H9 (cell line): ENCODE measurements at regions not wholly inside any gene's neighbourhood (a gene's known extent, or its start where the extent isn't known, plus 50 kb on each side); places are given as distances from the start of the nearest gene placed in this dataset.

Source experiments
- DNase-seq: peaks from one replicate; pipeline ENCODE4 v3.0.0-alpha.2; 2017
- H2AFZ ChIP-seq: one replicate; pipeline ENCODE4 v1.6.1; 2013; ENCODE audit warnings: mild to moderate bottlenecking, low read length, control low read depth, moderate library complexity
- H2AK5ac ChIP-seq: 2 replicates; pipeline ENCODE4 v1.6.1; 2013; ENCODE audit warnings: low read length, control low read depth, mixed read lengths; ENCODE audit not compliant: insufficient read length
- H2BK120ac ChIP-seq: one replicate; pipeline ENCODE4 v1.6.1; 2013; ENCODE audit warnings: low read depth, mild to moderate bottlenecking, low read length, control low read depth, inconsistent platforms; ENCODE audit not compliant: poor library complexity, severe bottlenecking
- H2BK12ac ChIP-seq: 2 replicates; pipeline ENCODE4 v1.6.1; 2013; ENCODE audit warnings: low read length, control low read depth, mixed read lengths, low read depth; ENCODE audit not compliant: insufficient read length
- H2BK15ac ChIP-seq: 2 replicates; pipeline ENCODE4 v1.6.1; 2013; ENCODE audit warnings: low read depth, low read length, control low read depth
- H2BK20ac ChIP-seq: one replicate; pipeline ENCODE4 v1.6.1; 2013; ENCODE audit warnings: low read depth, mild to moderate bottlenecking, low read length, control low read depth, inconsistent platforms; ENCODE audit not compliant: poor library complexity, severe bottlenecking
- H2BK5ac ChIP-seq: 2 replicates; pipeline ENCODE4 v1.6.1; 2013; ENCODE audit warnings: low read length, control low read depth, mixed read lengths; ENCODE audit not compliant: insufficient read length
- H3K14ac ChIP-seq: 2 replicates; pipeline ENCODE4 v1.6.1; 2013; ENCODE audit warnings: low read length, control low read depth; ENCODE audit not compliant: insufficient read depth
- H3K18ac ChIP-seq: 2 replicates; pipeline ENCODE4 v1.6.1; 2013; ENCODE audit warnings: low read depth, mild to moderate bottlenecking, mixed read lengths, low read length, control low read depth; ENCODE audit not compliant: insufficient read length
- H3K23ac ChIP-seq: 2 replicates; pipeline ENCODE4 v1.6.1; 2013; ENCODE audit warnings: low read length, control low read depth, mixed read lengths, low read depth; ENCODE audit not compliant: insufficient read length
- H3K23me2 ChIP-seq: 2 replicates; pipeline ENCODE4 v1.6.1; 2013; ENCODE audit warnings: low read depth, mild to moderate bottlenecking, mixed read lengths, low read length, control low read depth; ENCODE audit not compliant: insufficient read length, poor library complexity, severe bottlenecking
- H3K27ac ChIP-seq: 2 replicates; pipeline ENCODE4 v1.5.1; 2013; ENCODE audit warnings: low read length, control low read depth, mixed read lengths, low read depth; ENCODE audit not compliant: insufficient read length
- H3K27me3 ChIP-seq: 2 replicates; pipeline ENCODE4 v1.6.1; 2013; ENCODE audit warnings: low read length, control low read depth, inconsistent platforms; ENCODE audit not compliant: insufficient read depth
- H3K4ac ChIP-seq: 2 replicates; pipeline ENCODE4 v1.6.1; 2013; ENCODE audit warnings: low read depth, mild to moderate bottlenecking, control low read depth, inconsistent platforms, low read length, moderate library complexity
- H3K4me1 ChIP-seq: 2 replicates; pipeline ENCODE4 v1.6.1; 2013; ENCODE audit warnings: low read length, control low read depth, inconsistent platforms; ENCODE audit not compliant: insufficient read depth
- H3K4me2 ChIP-seq: 2 replicates; pipeline ENCODE4 v1.6.1; 2013; ENCODE audit warnings: low read length, control low read depth, mixed read lengths; ENCODE audit not compliant: insufficient read length, insufficient read depth
- H3K56ac ChIP-seq: 2 replicates; pipeline ENCODE4 v1.6.1; 2013; ENCODE audit warnings: low read depth, mild to moderate bottlenecking, mixed read lengths, low read length, control low read depth; ENCODE audit not compliant: insufficient read length
- H3K79me1 ChIP-seq: 2 replicates; pipeline ENCODE4 v1.6.1; 2013; ENCODE audit warnings: low read depth, mild to moderate bottlenecking, moderate library complexity, low read length, control low read depth, inconsistent platforms; ENCODE audit not compliant: insufficient read depth, poor library complexity, severe bottlenecking
- H3K79me2 ChIP-seq: 2 replicates; pipeline ENCODE4 v1.6.1; 2013; ENCODE audit warnings: low read length, control low read depth, inconsistent platforms; ENCODE audit not compliant: insufficient read depth
- H3K9ac ChIP-seq: 2 replicates; pipeline ENCODE4 v1.6.1; 2013; ENCODE audit warnings: low read length, control low read depth, mixed read lengths; ENCODE audit not compliant: insufficient read length; ENCODE audit errors: extremely low read depth
- H3K9me3 ChIP-seq: one replicate; pipeline ENCODE4 v1.6.1; 2013; ENCODE audit warnings: low read depth, low read length, inconsistent platforms; ENCODE audit not compliant: control insufficient read depth
- H3T11ph ChIP-seq: one replicate; pipeline ENCODE4 v1.6.1; 2013; ENCODE audit warnings: mild to moderate bottlenecking, low read length, control low read depth, inconsistent platforms
- H4K20me1 ChIP-seq: one replicate; pipeline ENCODE4 v1.6.1; 2013; ENCODE audit not compliant: control insufficient read depth, insufficient read length, insufficient read depth
- H4K5ac ChIP-seq: 2 replicates; pipeline ENCODE4 v1.6.1; 2013; ENCODE audit warnings: low read depth, mild to moderate bottlenecking, mixed read lengths, low read length, control low read depth; ENCODE audit not compliant: insufficient read length
- H4K8ac ChIP-seq: replicated peaks from 2 replicates; pipeline ENCODE4 v1.6.1; 2013; ENCODE audit warnings: low read length, control low read depth, mixed read lengths, low read depth; ENCODE audit not compliant: insufficient read length
- H4K91ac ChIP-seq: 2 replicates; pipeline ENCODE4 v1.6.1; 2013; ENCODE audit warnings: low read depth, mild to moderate bottlenecking, moderate library complexity, mixed read lengths, low read length, control low read depth; ENCODE audit not compliant: insufficient read length
- H3K27ac Mint-ChIP-seq, 3 experiments: 2 replicates in 2 of 3; 3 replicates in 1 of 3; pipeline ENCODE4 v1.8.0; 2020 to 2021; ENCODE audit warnings: mixed read lengths in 3 of 3, mild to moderate bottlenecking in 1 of 3, moderate library complexity in 1 of 3
- H3K27me3 Mint-ChIP-seq: 2 replicates; pipeline ENCODE4 v1.8.0; 2021; ENCODE audit warnings: low read depth, mild to moderate bottlenecking, moderate library complexity, mixed read lengths
- H3K36me3 Mint-ChIP-seq, 3 experiments: 2 replicates in 2 of 3; 3 replicates in 1 of 3; pipeline ENCODE4 v1.8.0; 2020 to 2021; ENCODE audit warnings: low read depth in 3 of 3, mixed read lengths in 3 of 3; ENCODE audit not compliant: insufficient read depth in 1 of 3
- H3K4me1 Mint-ChIP-seq, 2 experiments: 2 replicates each; pipeline ENCODE4 v1.8.0; 2020; ENCODE audit warnings: mixed read lengths in 2 of 2
- H3K4me3 Mint-ChIP-seq, 2 experiments: 2 replicates in 1 of 2; 3 replicates in 1 of 2; pipeline ENCODE4 v1.8.0; 2020 to 2021; ENCODE audit warnings: mild to moderate bottlenecking in 2 of 2, mixed read lengths in 2 of 2, moderate library complexity in 1 of 2
- H3K9me3 Mint-ChIP-seq, 2 experiments: 2 replicates in 1 of 2; 3 replicates in 1 of 2; pipeline ENCODE4 v1.8.0; 2020; ENCODE audit warnings: mild to moderate bottlenecking in 2 of 2, mixed read lengths in 2 of 2, moderate library complexity in 1 of 2
- CTCF ChIP-seq: fragments of 200-600 bp; sonication (generic); conservative IDR thresholded peaks from 3 replicates; pipeline ENCODE4 v1.8.0; 2021; ENCODE audit warnings: antibody characterized with exemption, mild to moderate bottlenecking
- whole genome bisulfite sequencing: extraction: QIAGEN DNeasy Blood & Tissue Kit; methylation state at CpG from one replicate; pipeline ENCODE4 v1.1.7; 2013; ENCODE audit warnings: missing lambda C conversion rate, low lambda C conversion rate, mixed read lengths; ENCODE audit not compliant: insufficient read length; ENCODE audit errors: extremely low coverage; 5-methylcytosine and 5-hydroxymethylcytosine counted together

- Histone ChIP-seq H2AK5ac (no peak overlapping the region), H3K23ac (no peak overlapping the region), H4K91ac (no peak overlapping the region), H4K8ac (no peak overlapping the region), H3K27ac (no peak overlapping the region), H3K14ac (no peak overlapping the region), H3K4ac (no peak overlapping the region), H2AFZ (no peak overlapping the region), H2BK5ac (no peak overlapping the region), H3K79me1 (no peaks in the 10 kb centered on the region), H3K56ac (no peak overlapping the region), H3K4me2 (no peak overlapping the region), H3K23me2 (no peaks in the 10 kb centered on the region), H3K9ac (no peak overlapping the region), H4K20me1 (no peaks in the 10 kb centered on the region), H3K79me2 (no peaks in the 10 kb centered on the region), H3K9me3 (no peaks in the 10 kb centered on the region), H2BK120ac (no peak overlapping the region), H2BK15ac (no peak overlapping the region), H3T11ph (no peak overlapping the region), H2BK20ac (no peak overlapping the region), H3K4me1 (no peaks in the 10 kb centered on the region), H4K5ac (no peak overlapping the region), H3K27me3 (no peaks in the 10 kb centered on the region), H3K18ac (no peak overlapping the region), H2BK12ac (no peak overlapping the region)
- no peak for TF ChIP-seq CTCF
- H3K27me3 Mint-ChIP-seq = no peaks in the 10 kb centered on the region
- no peak overlapping the region for H3K27ac Mint-ChIP-seq
- H3K4me1 Mint-ChIP-seq = peaks cover 5 to 10% of the 10 kb centered on the region in 2 experiments; a peak in 3 of 4 replicates
- DNase-seq = no peak
- no CpG with 5 or more reads among the region's 6 CpGs for WGBS
- no peaks in the 10 kb centered on the region for H3K36me3 Mint-ChIP-seq
- no peak overlapping the region for H3K4me3 Mint-ChIP-seq
- no peaks in the 10 kb centered on the region for H3K9me3 Mint-ChIP-seq
Measured at GRCh38 chr11:128234143-128234542, 353.2 kb downstream of the ETS1 start.
